Thyroid gland (tissue), 4 donors: ENCODE measurements at regions not wholly inside any gene's neighbourhood (a gene's known extent, or its start where the extent isn't known, plus 50 kb on each side); places are given as distances from the start of the nearest gene placed in this dataset.

ENCODE experiments used
- DNase-seq, 2 donors: peaks; one replicate each; pipeline ENCODE4 v3.0.0-alpha.2; 2019
- H3K27ac ChIP-seq, 3 donors: fragments of 200-600 bp; sonication (generic); 1 replicate in 2 of 3; 2 replicates in 1 of 3; pipeline ENCODE4 v1.5.1; 2016 to 2019; ENCODE audit warnings: mild to moderate bottlenecking in 1 of 3, moderate library complexity in 1 of 3
- H3K27me3 ChIP-seq: fragments of 200-600 bp; sonication (generic); one replicate; pipeline ENCODE4 v1.5.1; 2019
- H3K36me3 ChIP-seq, 2 donors: fragments of 200-600 bp; sonication (generic); one replicate each; pipeline ENCODE4 v1.5.1; 2016 to 2019
- H3K4me1 ChIP-seq, 2 donors: fragments of 200-600 bp; sonication (generic); one replicate each; pipeline ENCODE4 v1.5.1; 2017 to 2019
- H3K4me3 ChIP-seq, 3 donors: fragments of 200-600 bp; sonication (generic); replicated peaks in 1 of 3; 1 replicate in 2 of 3; 2 replicates in 1 of 3; pipeline ENCODE4 v1.5.1; 2016; ENCODE audit warnings: mild to moderate bottlenecking in 1 of 3
- H3K9me3 ChIP-seq: fragments of 200-600 bp; sonication (generic); one replicate; pipeline ENCODE4 v1.5.1; 2017
- CTCF ChIP-seq, 6 experiments: fragments of 200-600 bp in 3 of 6; fragments of 450-650 bp in 3 of 6; sonication (generic) in 3 of 6; IDR thresholded peaks; one replicate each; pipeline ENCODE4 v1.5.1; 2016 to 2019; ENCODE audit warnings: antibody characterized with exemption in 6 of 6, mild to moderate bottlenecking in 2 of 6, inconsistent platforms in 1 of 6, moderate library complexity in 1 of 6
- POLR2A ChIP-seq, 2 donors: fragments of 450-650 bp; IDR thresholded peaks; one replicate each; pipeline ENCODE4 v1.6.1; 2017; ENCODE audit warnings: antibody characterized with exemption in 2 of 2, mild to moderate bottlenecking in 2 of 2, moderate library complexity in 1 of 2
- WGBS, 2 donors: methylation state at CpG; one replicate each; pipeline ENCODE4 v1.1.5; 2017; 5-methylcytosine and 5-hydroxymethylcytosine counted together
- intact Hi-C: fragments of 100-400 bp; cut with DNase I; formaldehyde crosslinking; loops from one replicate; pipeline ENCODE4 v1.15.1; 2023

DNA sequence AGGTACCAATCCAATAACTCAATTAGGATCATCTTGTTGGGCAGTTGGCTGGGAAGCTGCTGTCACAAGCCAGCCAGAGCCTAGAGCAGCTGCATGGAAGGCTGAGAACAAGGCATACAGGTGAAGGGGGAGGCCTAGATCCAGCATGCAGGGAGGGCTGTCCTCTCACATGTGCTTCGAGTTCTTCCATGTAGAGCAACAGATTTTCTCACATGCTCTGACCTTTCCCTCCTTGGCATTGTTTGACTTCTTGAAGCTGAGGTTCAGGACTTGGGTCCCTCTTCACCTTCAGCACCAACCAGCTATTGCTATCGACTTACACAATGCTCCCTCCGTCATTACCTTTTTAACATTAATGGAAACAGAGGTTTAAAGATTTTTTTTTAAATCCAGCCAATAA lies 257.7 kb downstream of the ATG4C start:
- Histone ChIP-seq H3K27me3 (no peaks in the 10 kb centered on the region), H3K9me3 (no peaks in the 10 kb centered on the region), H3K4me1 (peaks cover 0 to 18% of the 10 kb centered on the region in 2 donors), H3K4me3 (no peak overlapping the region), H3K36me3 (no peaks in the 10 kb centered on the region), H3K27ac (no peak overlapping the region)
- no peak for DNase-seq
- WGBS, 2 donors = 85 to 86% methylated on average over 3 of the region's 3 CpGs
- TF ChIP-seq CTCF (IDR thresholded peaks at IDR 0.05) (no peak), POLR2A (IDR thresholded peaks at IDR 0.05) (no peak)
- intact Hi-C loops = no loop called here

- peak; percentile 24 to 30 for DNase-seq
- Histone ChIP-seq H3K9me3 (no peaks in the 10 kb centered on the region), H3K4me1 (peaks cover 0 to 18% of the 10 kb centered on the region in 2 donors), H3K27me3 (no peaks in the 10 kb centered on the region), H3K36me3 (no peaks in the 10 kb centered on the region), H3K4me3 (no peak overlapping the region), H3K27ac (no peak overlapping the region)
- TF ChIP-seq POLR2A (IDR thresholded peaks at IDR 0.05) (no peak), CTCF (IDR thresholded peaks at IDR 0.05) (no peak)
- intact Hi-C loops = no loop called here
- 15 to 25% methylated on average over 4 of the region's 4 CpGs for WGBS, 2 donors
Observed at GRCh38 chr1:63042278-63042677, 258.3 kb downstream of the ATG4C start.

- Histone ChIP-seq H3K4me3 (no peak overlapping the region), H3K27me3 (no peaks in the 10 kb centered on the region), H3K9me3 (no peaks in the 10 kb centered on the region), H3K4me1 (peaks cover 4 to 22% of the 10 kb centered on the region in 2 donors), H3K36me3 (no peaks in the 10 kb centered on the region), H3K27ac (no peak overlapping the region)
- DNase-seq = no peak
- TF ChIP-seq CTCF (IDR thresholded peaks at IDR 0.05) (no peak), POLR2A (IDR thresholded peaks at IDR 0.05) (no peak)
- intact Hi-C loops = no loop called here
- WGBS, 2 donors = 86 to 90% methylated on average over 2 of the region's 2 CpGs
Observed at GRCh38 chr1:63046539-63046938, 262.6 kb downstream of the ATG4C start.

- H3K9me3 ChIP-seq = no peaks in the 10 kb centered on the region
- TF ChIP-seq POLR2A (IDR thresholded peaks at IDR 0.05) (no peak), CTCF (IDR thresholded peaks at IDR 0.05) (no peak)
- 87 to 91% methylated on average over 2 of the region's 2 CpGs for WGBS, 2 donors
- H3K4me1 ChIP-seq = peaks cover 14 to 24% of the 10 kb centered on the region in 2 donors
- DNase-seq = no peak
- H3K36me3 ChIP-seq = no peaks in the 10 kb centered on the region
- H3K4me3 ChIP-seq = no peak overlapping the region
- no peak overlapping the region for H3K27ac ChIP-seq
- intact Hi-C loops = no loop called here
- no peaks in the 10 kb centered on the region for H3K27me3 ChIP-seq
Observed at GRCh38 chr1:63049135-63049534, 265.2 kb downstream of the ATG4C start.

DNA sequence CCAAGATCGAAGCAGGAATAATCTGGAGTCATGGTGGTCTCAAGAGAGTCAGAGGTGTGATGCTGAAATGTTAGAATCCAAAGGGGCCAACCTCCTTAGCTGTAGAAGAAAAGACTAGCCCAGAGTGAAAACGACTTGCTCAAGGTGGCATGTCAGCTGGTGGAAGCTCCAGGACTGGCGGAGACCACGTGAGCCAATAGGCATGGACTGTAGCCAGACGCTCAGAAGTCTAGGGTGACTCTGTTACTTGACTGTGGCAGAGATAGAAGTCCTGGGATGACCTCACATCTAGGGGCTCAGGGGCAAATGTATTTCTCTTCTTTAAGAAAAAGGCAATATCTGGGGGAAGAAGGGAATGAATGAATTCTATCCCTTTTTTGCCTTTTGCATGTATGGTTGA lies 267.4 kb downstream of the ATG4C start:
- peak in 1 of 2 donors; percentile 10 for DNase-seq
- TF ChIP-seq POLR2A (IDR thresholded peaks at IDR 0.05) (no peak), CTCF (IDR thresholded peaks at IDR 0.05) (no peak)
- Histone ChIP-seq H3K27me3 (no peaks in the 10 kb centered on the region), H3K4me1 (peaks cover 14 to 21% of the 10 kb centered on the region in 2 donors), H3K36me3 (no peaks in the 10 kb centered on the region), H3K4me3 (no peak overlapping the region), H3K27ac (peak overlapping the region; percentile 41 to 68 (median 57)), H3K9me3 (no peaks in the 10 kb centered on the region)
- 78 to 82% methylated on average over 5 of the region's 5 CpGs for WGBS, 2 donors
- intact Hi-C loops = no loop called here
